GM12865 (cell line): ENCODE measurements at regions not wholly inside any gene's neighbourhood (a gene's known extent, or its start where the extent isn't known, plus 50 kb on each side); places are given as distances from the start of the nearest gene placed in this dataset.

Source experiments
- DNase-seq: peaks from one replicate; pipeline ENCODE4 v3.0.0; 2010; ENCODE audit warnings: low read depth
- H3K4me3 ChIP-seq: 2 replicates; pipeline ENCODE4 v1.5.1; 2011; ENCODE audit warnings: mild to moderate bottlenecking, low read depth, low read length, control low read depth
- CTCF ChIP-seq: IDR thresholded peaks from 2 replicates; pipeline ENCODE4 v1.5.1; 2011; ENCODE audit warnings: low read length, control low read depth, low read depth, inconsistent platforms; ENCODE audit not compliant: insufficient read depth; ENCODE audit errors: missing control alignments

- no peak overlapping the region for H3K4me3 ChIP-seq
- DNase-seq: no peak
- TF ChIP-seq CTCF: no peak
Measured at GRCh38 chr10:123562811-123563580, 103.2 kb upstream of the GPR26 start.

GRCh38 chr10:123563581-123563855, 102.6 kb upstream of the GPR26 start:
- DNase-seq: no peak
- no peak overlapping the region for H3K4me3 ChIP-seq
- no peak for TF ChIP-seq CTCF

GRCh38 chr10:123563994-123564393, 102.2 kb upstream of the GPR26 start:
- no peak for DNase-seq
- no peak overlapping the region for H3K4me3 ChIP-seq
- TF ChIP-seq CTCF: no peak

GRCh38 chr10:123564631-123565030, 101.5 kb upstream of the GPR26 start:
- no peak for TF ChIP-seq CTCF
- DNase-seq: no peak
- H3K4me3 ChIP-seq: no peak overlapping the region

- no peak for TF ChIP-seq CTCF
- no peak overlapping the region for H3K4me3 ChIP-seq
- DNase-seq: no peak
Measured at GRCh38 chr10:123565691-123566660, 100.2 kb upstream of the GPR26 start.

GRCh38 chr10:123567984-123568739, 98.0 kb upstream of the GPR26 start:
- no peak overlapping the region for H3K4me3 ChIP-seq
- no peak for DNase-seq

More at GRCh38 chr10:123567984-123568739, 98.0 kb upstream of the GPR26 start:
- no peak for TF ChIP-seq CTCF
